ENCODE measurements at regions not wholly inside any gene's neighbourhood (a gene's known extent, or its start where the extent isn't known, plus 50 kb on each side); places are given as distances from the start of the nearest gene placed in this dataset.

- Histone ChIP-seq H3K9ac (ENCODE audit: low read length) (peak overlapping the region; percentile 44), H3K79me1 (replicated peaks; ENCODE audit: low read length, poor library complexity, severe bottlenecking) (no peaks in the 10 kb centered on the region), H3K4me3 (ENCODE audit: insufficient read depth in 1 of 2, low read depth in 1 of 2, low read length in 2 of 2) (no peak overlapping the region), H3K18ac (ENCODE audit: low read depth in 1 of 2, low read length in 2 of 2) (no peak overlapping the region), H2AK5ac (ENCODE audit: low read length, severe bottlenecking) (no peak overlapping the region), H2AFZ (ENCODE audit: low read depth, low read length) (no peak overlapping the region), H4K91ac (ENCODE audit: low read length) (no peak overlapping the region), H3K4me1 (ENCODE audit: control insufficient read depth, insufficient read depth, low read depth, low read length) (peaks cover 25% of the 10 kb centered on the region), H3K27me3 (ENCODE audit: control insufficient read depth in 1 of 2, insufficient read depth in 1 of 2, low read length in 2 of 2) (no peaks in the 10 kb centered on the region), H2BK15ac (ENCODE audit: low read depth, poor library complexity, severe bottlenecking) (no peak overlapping the region), H3K4me2 (ENCODE audit: low read length, poor library complexity, severe bottlenecking) (no peak overlapping the region), H3K36me3 (ENCODE audit: control insufficient read depth in 1 of 2, insufficient read depth in 2 of 2, low read depth in 1 of 2, low read length in 2 of 2) (no peaks in the 10 kb centered on the region), H3K9me3 (ENCODE audit: control insufficient read depth, low read length) (no peaks in the 10 kb centered on the region), H2BK5ac (ENCODE audit: low read depth, low read length, poor library complexity, severe bottlenecking) (no peak overlapping the region), H2BK120ac (ENCODE audit: low read depth, low read length) (no peak overlapping the region), H3K14ac (ENCODE audit: low read length in 2 of 2) (no peak overlapping the region), H4K8ac (ENCODE audit: low read length) (no peak overlapping the region), H3K27ac (ENCODE audit: low read length, poor library complexity, severe bottlenecking) (no peak overlapping the region), H2BK12ac (ENCODE audit: low read length in 2 of 2) (no peak overlapping the region), H3K23ac (ENCODE audit: low read length in 2 of 2) (no peak overlapping the region), H3K4ac (ENCODE audit: low read depth in 1 of 2, low read length in 2 of 2) (no peak overlapping the region)
- DNase-seq = no peak
- WGBS = 73% methylated on average over 13 of the region's 14 CpGs
Measured at GRCh38 chr5:171524466-171524865, 105.0 kb downstream of the FGF18 start.

DNA sequence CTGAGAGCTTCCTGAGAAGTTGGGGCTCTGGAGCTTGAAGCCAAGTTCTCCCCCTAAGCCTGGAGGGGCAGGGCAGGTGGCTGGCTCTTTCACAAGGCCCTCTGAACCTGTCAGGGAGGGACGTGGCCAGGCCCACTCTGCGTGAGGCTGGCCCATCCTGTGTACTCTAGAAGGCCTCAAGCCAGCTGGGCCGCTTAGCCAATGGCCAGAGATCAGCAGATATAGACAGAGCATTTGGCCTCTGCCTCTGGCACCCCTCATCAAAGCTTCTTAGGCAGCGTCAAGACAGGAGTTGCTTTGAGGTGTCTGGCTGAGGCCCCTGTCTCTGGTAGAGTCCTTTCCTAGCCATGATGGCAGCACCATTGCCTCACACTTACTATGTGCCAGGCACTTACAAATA is 105.6 kb downstream of the FGF18 start:
- DNase-seq = no peak
- no peak overlapping the region for H2AFZ ChIP-seq (ENCODE audit: low read depth, low read length)
- H2BK15ac ChIP-seq (ENCODE audit: low read depth, poor library complexity, severe bottlenecking) = no peak overlapping the region
- no peak overlapping the region for H3K14ac ChIP-seq (ENCODE audit: low read length in 2 of 2)
- no peak overlapping the region for H3K27ac ChIP-seq (ENCODE audit: low read length, poor library complexity, severe bottlenecking)
- no peak overlapping the region for H2AK5ac ChIP-seq (ENCODE audit: low read length, severe bottlenecking)
- WGBS = 81% methylated on average over 4 of the region's 4 CpGs
- H4K8ac ChIP-seq (ENCODE audit: low read length) = no peak overlapping the region
- no peak overlapping the region for H3K4me3 ChIP-seq (ENCODE audit: insufficient read depth in 1 of 2, low read depth in 1 of 2, low read length in 2 of 2)
- no peak overlapping the region for H3K18ac ChIP-seq (ENCODE audit: low read depth in 1 of 2, low read length in 2 of 2)
- no peak overlapping the region for H3K4me2 ChIP-seq (ENCODE audit: low read length, poor library complexity, severe bottlenecking)
- peak overlapping the region; percentile 44 for H3K9ac ChIP-seq (ENCODE audit: low read length)
- no peaks in the 10 kb centered on the region for H3K27me3 ChIP-seq (ENCODE audit: control insufficient read depth in 1 of 2, insufficient read depth in 1 of 2, low read length in 2 of 2)
- no peak overlapping the region for H3K4ac ChIP-seq (ENCODE audit: low read depth in 1 of 2, low read length in 2 of 2)
- H3K79me1 ChIP-seq (replicated peaks; ENCODE audit: low read length, poor library complexity, severe bottlenecking) = no peaks in the 10 kb centered on the region
- H3K23ac ChIP-seq (ENCODE audit: low read length in 2 of 2) = no peak overlapping the region
- no peak overlapping the region for H4K91ac ChIP-seq (ENCODE audit: low read length)
- no peak overlapping the region for H2BK5ac ChIP-seq (ENCODE audit: low read depth, low read length, poor library complexity, severe bottlenecking)
- H2BK12ac ChIP-seq (ENCODE audit: low read length in 2 of 2) = no peak overlapping the region
- H3K36me3 ChIP-seq (ENCODE audit: control insufficient read depth in 1 of 2, insufficient read depth in 2 of 2, low read depth in 1 of 2, low read length in 2 of 2) = no peaks in the 10 kb centered on the region
- peaks cover 19% of the 10 kb centered on the region for H3K4me1 ChIP-seq (ENCODE audit: control insufficient read depth, insufficient read depth, low read depth, low read length)
- no peak overlapping the region for H2BK120ac ChIP-seq (ENCODE audit: low read depth, low read length)
- no peaks in the 10 kb centered on the region for H3K9me3 ChIP-seq (ENCODE audit: control insufficient read depth, low read length)

DNA sequence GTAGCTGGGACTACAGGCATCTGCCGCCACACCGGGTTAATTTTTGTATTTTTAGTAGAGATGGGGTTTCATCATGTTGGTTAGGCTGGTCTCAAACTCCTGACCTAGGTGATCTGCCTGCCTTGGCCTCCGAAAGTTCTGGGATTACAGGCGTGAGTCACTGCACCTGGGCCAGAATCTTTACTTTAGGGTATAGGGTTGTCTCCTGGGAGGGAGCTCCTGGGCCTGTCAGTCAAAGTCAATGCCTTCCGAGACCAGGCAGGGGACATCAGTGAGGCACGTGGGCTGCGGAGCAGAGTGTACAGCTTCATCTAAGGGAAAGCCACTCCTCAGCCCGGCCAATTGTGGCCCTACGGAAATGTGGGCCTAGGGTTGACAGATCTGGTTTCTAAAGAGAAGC is 108.6 kb downstream of the FGF18 start:
- 91% methylated on average over 9 of the region's 9 CpGs for WGBS
- Histone ChIP-seq H3K9ac (ENCODE audit: low read length) (no peak overlapping the region), H3K9me3 (ENCODE audit: control insufficient read depth, low read length) (no peaks in the 10 kb centered on the region)

DNA sequence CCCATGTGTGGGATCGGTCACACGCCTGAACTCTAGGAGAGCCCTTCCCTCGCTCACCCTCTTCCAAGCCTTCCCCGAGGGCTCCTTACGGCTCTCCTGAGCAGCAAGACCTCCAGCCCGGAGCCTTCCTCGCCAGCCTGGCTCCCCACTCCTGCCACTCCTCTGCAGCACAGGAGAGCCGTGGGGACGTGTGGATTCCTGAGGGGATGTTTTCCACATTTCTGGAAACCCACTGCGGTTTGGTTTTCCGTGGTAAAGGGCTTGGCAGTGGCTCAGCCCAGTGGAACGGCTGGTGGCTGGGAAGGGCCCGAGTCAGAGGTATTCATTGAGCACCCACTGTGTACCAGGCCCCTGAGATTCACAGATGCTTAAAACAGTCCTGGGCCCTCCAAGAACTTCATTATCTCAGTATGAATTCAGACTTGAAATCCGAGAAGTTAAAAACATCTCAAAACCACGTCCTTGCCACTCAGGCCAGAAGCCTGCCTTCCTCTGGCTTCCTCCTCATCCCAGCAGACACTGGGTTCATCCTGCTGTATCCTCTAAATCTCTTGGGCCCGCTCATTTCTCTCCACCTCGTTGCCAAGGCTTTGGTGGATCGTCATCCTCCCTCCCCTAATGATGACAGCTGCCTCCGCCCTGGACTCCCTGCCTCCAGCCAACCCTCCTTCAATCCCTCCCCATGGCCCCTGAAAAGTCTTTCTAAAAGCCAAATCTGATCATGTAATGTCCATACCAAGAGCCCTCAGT is 109.6 kb downstream of the FGF18 start:
- Histone ChIP-seq H2BK12ac (ENCODE audit: low read length in 2 of 2) (no peak overlapping the region), H4K8ac (ENCODE audit: low read length) (no peak overlapping the region), H3K14ac (ENCODE audit: low read length in 2 of 2) (no peak overlapping the region), H2AK5ac (ENCODE audit: low read length, severe bottlenecking) (no peak overlapping the region), H3K4ac (ENCODE audit: low read depth in 1 of 2, low read length in 2 of 2) (no peak overlapping the region), H2BK15ac (ENCODE audit: low read depth, poor library complexity, severe bottlenecking) (no peak overlapping the region), H3K4me3 (ENCODE audit: insufficient read depth in 1 of 2, low read depth in 1 of 2, low read length in 2 of 2) (no peak overlapping the region), H3K4me2 (ENCODE audit: low read length, poor library complexity, severe bottlenecking) (no peak overlapping the region), H2BK5ac (ENCODE audit: low read depth, low read length, poor library complexity, severe bottlenecking) (no peak overlapping the region), H3K9me3 (ENCODE audit: control insufficient read depth, low read length) (no peaks in the 10 kb centered on the region), H2BK120ac (ENCODE audit: low read depth, low read length) (no peak overlapping the region), H3K27ac (ENCODE audit: low read length, poor library complexity, severe bottlenecking) (no peak overlapping the region), H3K27me3 (ENCODE audit: control insufficient read depth in 1 of 2, insufficient read depth in 1 of 2, low read length in 2 of 2) (no peaks in the 10 kb centered on the region), H3K36me3 (ENCODE audit: control insufficient read depth in 1 of 2, insufficient read depth in 2 of 2, low read depth in 1 of 2, low read length in 2 of 2) (no peaks in the 10 kb centered on the region), H3K18ac (ENCODE audit: low read depth in 1 of 2, low read length in 2 of 2) (no peak overlapping the region), H3K9ac (ENCODE audit: low read length) (no peak overlapping the region), H3K79me1 (replicated peaks; ENCODE audit: low read length, poor library complexity, severe bottlenecking) (no peaks in the 10 kb centered on the region), H3K4me1 (ENCODE audit: control insufficient read depth, insufficient read depth, low read depth, low read length) (no peaks in the 10 kb centered on the region), H3K23ac (ENCODE audit: low read length in 2 of 2) (no peak overlapping the region), H2AFZ (ENCODE audit: low read depth, low read length) (no peak overlapping the region), H4K91ac (ENCODE audit: low read length) (no peak overlapping the region)
- 93% methylated on average over 19 of the region's 19 CpGs for WGBS
- DNase-seq = no peak

More for the DNA sequence above, 108.6 kb downstream of the FGF18 start:
- H2AFZ ChIP-seq (ENCODE audit: low read depth, low read length) = no peak overlapping the region
- H2BK12ac ChIP-seq (ENCODE audit: low read length in 2 of 2) = no peak overlapping the region
- no peak overlapping the region for H3K4me3 ChIP-seq (ENCODE audit: insufficient read depth in 1 of 2, low read depth in 1 of 2, low read length in 2 of 2)
- no peak overlapping the region for H2BK5ac ChIP-seq (ENCODE audit: low read depth, low read length, poor library complexity, severe bottlenecking)
- no peak overlapping the region for H2BK120ac ChIP-seq (ENCODE audit: low read depth, low read length)
- no peak overlapping the region for H2BK15ac ChIP-seq (ENCODE audit: low read depth, poor library complexity, severe bottlenecking)
- no peaks in the 10 kb centered on the region for H3K27me3 ChIP-seq (ENCODE audit: control insufficient read depth in 1 of 2, insufficient read depth in 1 of 2, low read length in 2 of 2)
- H3K14ac ChIP-seq (ENCODE audit: low read length in 2 of 2) = no peak overlapping the region
- H3K36me3 ChIP-seq (ENCODE audit: control insufficient read depth in 1 of 2, insufficient read depth in 2 of 2, low read depth in 1 of 2, low read length in 2 of 2) = no peaks in the 10 kb centered on the region
- no peak overlapping the region for H3K27ac ChIP-seq (ENCODE audit: low read length, poor library complexity, severe bottlenecking)
- H3K18ac ChIP-seq (ENCODE audit: low read depth in 1 of 2, low read length in 2 of 2) = no peak overlapping the region
- no peaks in the 10 kb centered on the region for H3K79me1 ChIP-seq (replicated peaks; ENCODE audit: low read length, poor library complexity, severe bottlenecking)
- no peak overlapping the region for H4K8ac ChIP-seq (ENCODE audit: low read length)
- DNase-seq = no peak
- H3K4ac ChIP-seq (ENCODE audit: low read depth in 1 of 2, low read length in 2 of 2) = no peak overlapping the region
- no peak overlapping the region for H3K23ac ChIP-seq (ENCODE audit: low read length in 2 of 2)
- H3K4me1 ChIP-seq (ENCODE audit: control insufficient read depth, insufficient read depth, low read depth, low read length) = no peaks in the 10 kb centered on the region
- H3K4me2 ChIP-seq (ENCODE audit: low read length, poor library complexity, severe bottlenecking) = no peak overlapping the region
- H2AK5ac ChIP-seq (ENCODE audit: low read length, severe bottlenecking) = no peak overlapping the region
- H4K91ac ChIP-seq (ENCODE audit: low read length) = no peak overlapping the region
